Thyroid gland (tissue), 4 donors: ENCODE measurements at regions not wholly inside any gene's neighbourhood (a gene's known extent, or its start where the extent isn't known, plus 50 kb on each side); places are given as distances from the start of the nearest gene placed in this dataset.

ENCODE experiments used
- POLR2A ChIP-seq, 2 donors: fragments of 450-650 bp; IDR thresholded peaks; one replicate each; pipeline ENCODE4 v1.6.1; 2017; ENCODE audit warnings: antibody characterized with exemption in 2 of 2, mild to moderate bottlenecking in 2 of 2, moderate library complexity in 1 of 2
- TF ChIP-seq, protein P1 (sequence below), 6 experiments: fragments of 200-600 bp in 3 of 6; fragments of 450-650 bp in 3 of 6; sonication (generic) in 3 of 6; IDR thresholded peaks; one replicate each; pipeline ENCODE4 v1.5.1; 2016 to 2019; ENCODE audit warnings: antibody characterized with exemption in 6 of 6, mild to moderate bottlenecking in 2 of 6, inconsistent platforms in 1 of 6, moderate library complexity in 1 of 6

DNA sequence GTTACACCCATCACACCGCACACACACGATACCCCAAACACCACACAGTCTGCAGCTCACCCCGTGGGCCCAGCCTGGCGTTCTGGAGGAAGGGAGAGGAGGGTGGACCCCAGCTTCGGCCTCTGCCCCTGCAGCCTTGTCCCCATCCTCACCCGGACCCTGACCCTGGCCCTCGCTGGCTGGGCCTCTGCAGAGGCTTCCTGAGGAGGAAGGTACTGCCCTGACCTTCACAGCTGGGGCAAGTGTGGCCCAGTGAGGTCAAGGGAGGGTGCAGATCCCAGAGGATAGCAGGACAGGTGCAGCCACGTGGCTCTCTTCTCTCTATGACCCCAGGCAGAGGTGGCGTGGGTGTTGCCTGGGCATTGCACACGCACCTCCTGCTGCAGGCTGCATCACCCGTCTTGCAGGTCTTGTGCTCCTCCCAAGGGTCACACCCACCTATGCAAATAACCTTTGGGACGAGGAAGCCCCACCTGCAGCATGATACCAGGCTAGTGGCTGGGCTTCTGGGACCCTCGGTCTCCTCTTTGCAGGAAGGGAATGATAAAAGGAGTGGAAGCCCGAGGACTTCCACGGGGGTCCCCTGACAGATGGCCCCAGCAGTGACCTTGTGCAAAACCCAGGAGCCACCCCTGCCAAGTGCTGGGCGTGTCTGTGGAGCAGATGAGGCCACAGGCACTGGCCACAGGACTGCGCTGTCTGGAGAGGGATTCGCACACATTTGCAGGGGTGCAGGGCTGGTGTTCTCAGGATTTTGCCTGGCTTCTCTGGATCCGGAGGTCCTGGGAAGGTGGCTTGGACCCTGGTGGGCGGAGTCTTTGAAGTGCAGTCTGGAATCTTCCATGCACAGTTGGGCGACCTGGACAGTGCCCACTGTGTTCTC lies 1241.5 kb downstream of the BRD1 start:
- TF ChIP-seq, protein P1, sequence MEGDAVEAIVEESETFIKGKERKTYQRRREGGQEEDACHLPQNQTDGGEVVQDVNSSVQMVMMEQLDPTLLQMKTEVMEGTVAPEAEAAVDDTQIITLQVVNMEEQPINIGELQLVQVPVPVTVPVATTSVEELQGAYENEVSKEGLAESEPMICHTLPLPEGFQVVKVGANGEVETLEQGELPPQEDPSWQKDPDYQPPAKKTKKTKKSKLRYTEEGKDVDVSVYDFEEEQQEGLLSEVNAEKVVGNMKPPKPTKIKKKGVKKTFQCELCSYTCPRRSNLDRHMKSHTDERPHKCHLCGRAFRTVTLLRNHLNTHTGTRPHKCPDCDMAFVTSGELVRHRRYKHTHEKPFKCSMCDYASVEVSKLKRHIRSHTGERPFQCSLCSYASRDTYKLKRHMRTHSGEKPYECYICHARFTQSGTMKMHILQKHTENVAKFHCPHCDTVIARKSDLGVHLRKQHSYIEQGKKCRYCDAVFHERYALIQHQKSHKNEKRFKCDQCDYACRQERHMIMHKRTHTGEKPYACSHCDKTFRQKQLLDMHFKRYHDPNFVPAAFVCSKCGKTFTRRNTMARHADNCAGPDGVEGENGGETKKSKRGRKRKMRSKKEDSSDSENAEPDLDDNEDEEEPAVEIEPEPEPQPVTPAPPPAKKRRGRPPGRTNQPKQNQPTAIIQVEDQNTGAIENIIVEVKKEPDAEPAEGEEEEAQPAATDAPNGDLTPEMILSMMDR (IDR thresholded peaks at IDR 0.05): no peak
- no peak for TF ChIP-seq POLR2A (IDR thresholded peaks at IDR 0.05)
